ENCODE measurements at regions not wholly inside any gene's neighbourhood (a gene's known extent, or its start where the extent isn't known, plus 50 kb on each side); places are given as distances from the start of the nearest gene placed in this dataset.
"Not testable (repeated sequence)": the region's sequence is repeated elsewhere in the genome, so short reads cannot be mapped to it uniquely, and the experiment has no call there.

DNA sequence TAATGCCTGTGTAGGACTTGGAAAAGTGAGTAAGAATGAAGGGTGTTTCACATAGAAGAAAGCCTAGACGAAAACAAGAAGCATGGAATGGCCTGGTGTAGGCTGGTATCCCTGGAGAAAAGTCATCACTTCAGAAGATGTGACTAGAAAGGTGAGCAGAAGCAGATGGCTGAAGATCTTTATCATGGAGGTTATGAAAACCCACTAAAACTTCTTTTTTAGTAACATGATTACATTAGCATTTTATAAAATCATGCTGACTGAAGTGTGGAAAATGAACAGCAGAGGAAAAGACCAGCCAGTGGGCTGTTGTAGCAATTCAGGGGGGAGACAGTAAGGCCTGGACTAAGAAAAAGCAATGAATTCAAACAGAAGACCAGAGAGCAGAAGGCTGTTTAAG lies 114.5 kb upstream of the G2E3 start:
- DNase-seq (ENCODE audit: low read depth, low spot score) = no peak

GRCh38 chr14:30445011-30445793 lies 113.8 kb upstream of the G2E3 start:
- Histone ChIP-seq H3K4me1 (ENCODE audit: control insufficient read depth, insufficient read depth, low read length) (no peaks in the 10 kb centered on the region; the same call in 1 of the 2 replicates), H3K9me3 (ENCODE audit: control insufficient read depth, insufficient read depth, low read length) (no peaks in the 10 kb centered on the region), H3K36me3 (ENCODE audit: control insufficient read depth, insufficient read depth, low read length) (no peaks in the 10 kb centered on the region), H3K4me3 (ENCODE audit: low read length) (no peak overlapping the region), H3K27ac (ENCODE audit: low read length) (no peak overlapping the region), H3K27me3 (ENCODE audit: control insufficient read depth, insufficient read depth, low read length) (no peaks in the 10 kb centered on the region)
- WGBS (ENCODE audit: insufficient coverage, insufficient read length) = no CpG with 5 or more reads among the region's 6 CpGs
- DNase-seq (ENCODE audit: low read depth, low spot score) = no peak

More for the DNA sequence above, 114.5 kb upstream of the G2E3 start:
- H3K36me3 ChIP-seq (ENCODE audit: control insufficient read depth, insufficient read depth, low read length) = no peaks in the 10 kb centered on the region
- H3K27ac ChIP-seq (ENCODE audit: low read length) = no peak overlapping the region
- H3K4me3 ChIP-seq (ENCODE audit: low read length) = no peak overlapping the region
- no peaks in the 10 kb centered on the region; the same call in 1 of the 2 replicates for H3K4me1 ChIP-seq (ENCODE audit: control insufficient read depth, insufficient read depth, low read length)
- WGBS (ENCODE audit: insufficient coverage, insufficient read length) = no CpG with 5 or more reads among the region's 1 CpG
- no peaks in the 10 kb centered on the region for H3K9me3 ChIP-seq (ENCODE audit: control insufficient read depth, insufficient read depth, low read length)
- no peaks in the 10 kb centered on the region for H3K27me3 ChIP-seq (ENCODE audit: control insufficient read depth, insufficient read depth, low read length)

GRCh38 chr14:30445852-30446251 lies 113.1 kb upstream of the G2E3 start:
- Histone ChIP-seq H3K4me1 (ENCODE audit: control insufficient read depth, insufficient read depth, low read length) (no peaks in the 10 kb centered on the region; the same call in 1 of the 2 replicates), H3K27me3 (ENCODE audit: control insufficient read depth, insufficient read depth, low read length) (no peaks in the 10 kb centered on the region), H3K4me3 (ENCODE audit: low read length) (no peak overlapping the region), H3K36me3 (ENCODE audit: control insufficient read depth, insufficient read depth, low read length) (no peaks in the 10 kb centered on the region), H3K9me3 (ENCODE audit: control insufficient read depth, insufficient read depth, low read length) (no peaks in the 10 kb centered on the region), H3K27ac (ENCODE audit: low read length) (no peak overlapping the region)
- DNase-seq (ENCODE audit: low read depth, low spot score) = no peak
- no CpG with 5 or more reads among the region's 6 CpGs for WGBS (ENCODE audit: insufficient coverage, insufficient read length)

GRCh38 chr14:30450631-30451545 lies 108.1 kb upstream of the G2E3 start:
- Histone ChIP-seq H3K4me3 (ENCODE audit: low read length) (no peak overlapping the region), H3K27me3 (ENCODE audit: control insufficient read depth, insufficient read depth, low read length) (no peaks in the 10 kb centered on the region), H3K27ac (ENCODE audit: low read length) (no peak overlapping the region), H3K4me1 (ENCODE audit: control insufficient read depth, insufficient read depth, low read length) (no peaks in the 10 kb centered on the region; the same call in 1 of the 2 replicates), H3K9me3 (ENCODE audit: control insufficient read depth, insufficient read depth, low read length) (no peaks in the 10 kb centered on the region), H3K36me3 (ENCODE audit: control insufficient read depth, insufficient read depth, low read length) (no peaks in the 10 kb centered on the region)
- no peak for DNase-seq (ENCODE audit: low read depth, low spot score)
- WGBS (ENCODE audit: insufficient coverage, insufficient read length) = no CpG with 5 or more reads among the region's 8 CpGs

DNA sequence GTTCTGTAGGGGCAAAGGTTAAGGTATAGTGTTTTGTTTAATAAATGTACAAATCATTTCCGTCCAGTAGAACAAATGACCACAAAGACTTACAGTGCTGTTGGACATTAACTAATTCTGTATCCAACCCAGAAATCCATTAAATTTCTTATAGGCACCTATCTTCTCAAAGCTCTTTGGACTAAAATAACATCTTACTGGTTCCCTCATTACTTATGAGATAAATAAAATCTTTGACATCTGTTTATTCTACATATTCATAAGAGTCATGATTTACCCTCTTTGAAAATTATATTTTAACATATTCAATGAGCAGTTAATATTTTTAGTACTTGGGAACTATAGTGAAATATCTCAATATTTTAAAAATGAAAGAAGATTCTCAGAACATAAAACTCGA lies 102.7 kb upstream of the G2E3 start:
- no peak overlapping the region for H3K4me3 ChIP-seq (ENCODE audit: low read length)
- H3K9me3 ChIP-seq (ENCODE audit: control insufficient read depth, insufficient read depth, low read length) = no peaks in the 10 kb centered on the region
- no CpG with 5 or more reads among the region's 2 CpGs for WGBS (ENCODE audit: insufficient coverage, insufficient read length)
- H3K36me3 ChIP-seq (ENCODE audit: control insufficient read depth, insufficient read depth, low read length) = no peaks in the 10 kb centered on the region
- no peak for DNase-seq (ENCODE audit: low read depth, low spot score)
- no peak overlapping the region for H3K27ac ChIP-seq (ENCODE audit: low read length)
- H3K27me3 ChIP-seq (ENCODE audit: control insufficient read depth, insufficient read depth, low read length) = no peaks in the 10 kb centered on the region
- H3K4me1 ChIP-seq (ENCODE audit: control insufficient read depth, insufficient read depth, low read length) = no peaks in the 10 kb centered on the region

DNA sequence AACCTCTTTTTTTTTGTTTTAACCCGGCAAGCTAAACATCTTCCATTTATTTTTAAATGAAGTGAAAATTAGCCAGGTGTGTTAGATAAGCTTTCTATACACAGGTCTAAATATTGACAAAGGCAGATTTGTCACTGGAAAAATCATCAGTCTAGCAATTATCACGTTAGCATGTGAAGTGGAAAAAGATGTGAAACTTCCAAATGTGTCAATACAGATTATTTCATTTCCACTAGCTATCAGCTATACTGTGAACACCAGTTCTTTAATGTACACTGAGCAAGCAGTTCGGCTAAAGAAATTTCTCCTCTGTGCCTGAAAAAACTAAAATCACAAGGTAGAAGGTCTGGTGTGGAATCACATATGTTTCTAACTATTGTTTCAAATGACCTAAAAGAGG lies 96.6 kb upstream of the G2E3 start:
- Histone ChIP-seq H3K27ac (ENCODE audit: low read length) (no peak overlapping the region), H3K36me3 (ENCODE audit: control insufficient read depth, insufficient read depth, low read length) (no peaks in the 10 kb centered on the region), H3K4me1 (ENCODE audit: control insufficient read depth, insufficient read depth, low read length) (no peaks in the 10 kb centered on the region), H3K4me3 (ENCODE audit: low read length) (no peak overlapping the region), H3K9me3 (ENCODE audit: control insufficient read depth, insufficient read depth, low read length) (no peaks in the 10 kb centered on the region), H3K27me3 (ENCODE audit: control insufficient read depth, insufficient read depth, low read length) (no peaks in the 10 kb centered on the region)
- no CpG with 5 or more reads among the region's 3 CpGs for WGBS (ENCODE audit: insufficient coverage, insufficient read length)
- no peak for DNase-seq (ENCODE audit: low read depth, low spot score)

DNA sequence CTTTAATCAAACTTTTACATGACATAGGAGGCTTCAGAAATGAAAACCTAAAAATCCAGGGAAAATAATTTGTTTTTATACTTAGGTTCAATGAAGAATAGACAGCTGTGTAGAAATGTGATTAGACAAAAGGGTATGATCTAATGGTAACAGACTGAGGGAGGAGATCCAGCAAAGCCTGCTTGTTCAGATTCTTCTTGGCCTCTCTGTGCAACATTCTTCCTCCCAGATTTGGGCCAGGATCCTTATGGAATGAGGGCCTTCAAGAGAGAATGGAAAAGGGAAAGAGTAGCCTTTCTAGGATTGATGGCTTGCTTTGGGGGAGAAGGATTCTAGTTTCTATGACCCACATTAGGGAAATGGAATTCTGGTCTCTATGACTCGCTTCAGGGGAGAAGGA lies 94.5 kb upstream of the G2E3 start:
- Histone ChIP-seq H3K27ac (ENCODE audit: low read length) (no peak overlapping the region), H3K36me3 (ENCODE audit: control insufficient read depth, insufficient read depth, low read length) (no peaks in the 10 kb centered on the region), H3K4me3 (ENCODE audit: low read length) (no peak overlapping the region), H3K27me3 (ENCODE audit: control insufficient read depth, insufficient read depth, low read length) (no peaks in the 10 kb centered on the region), H3K9me3 (ENCODE audit: control insufficient read depth, insufficient read depth, low read length) (no peaks in the 10 kb centered on the region), H3K4me1 (ENCODE audit: control insufficient read depth, insufficient read depth, low read length) (no peaks in the 10 kb centered on the region)
- DNase-seq (ENCODE audit: low read depth, low spot score) = no peak
- WGBS (ENCODE audit: insufficient coverage, insufficient read length) = no CpG with 5 or more reads among the region's 1 CpG

DNA sequence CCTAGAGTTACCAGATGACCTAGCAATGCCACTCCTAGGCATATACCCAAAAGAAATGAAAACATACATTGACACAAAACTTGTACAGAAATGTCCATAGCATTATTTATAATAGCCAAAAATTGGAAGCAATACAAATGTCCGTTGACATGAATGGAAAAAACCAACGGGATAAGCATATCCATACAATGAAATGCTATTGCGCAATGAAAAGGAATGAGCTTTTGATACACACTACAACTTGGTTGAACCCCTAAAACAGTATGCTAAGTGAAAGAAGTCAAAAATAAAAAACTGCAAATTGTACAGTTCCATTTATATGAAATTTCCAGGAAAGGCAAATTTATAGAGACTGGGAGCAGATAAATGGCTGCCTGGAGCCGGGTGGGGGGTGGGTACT lies 90.6 kb upstream of the G2E3 start:
- DNase-seq (ENCODE audit: low read depth, low spot score) = no peak
- no peaks in the 10 kb centered on the region for H3K9me3 ChIP-seq (ENCODE audit: control insufficient read depth, insufficient read depth, low read length)
- H3K27me3 ChIP-seq (ENCODE audit: control insufficient read depth, insufficient read depth, low read length) = no peaks in the 10 kb centered on the region
- H3K4me3 ChIP-seq (ENCODE audit: low read length) = no peak overlapping the region
- no peak overlapping the region for H3K27ac ChIP-seq (ENCODE audit: low read length)
- no peaks in the 10 kb centered on the region for H3K36me3 ChIP-seq (ENCODE audit: control insufficient read depth, insufficient read depth, low read length)
- WGBS (ENCODE audit: insufficient coverage, insufficient read length) = no CpG with 5 or more reads among the region's 4 CpGs
- no peaks in the 10 kb centered on the region for H3K4me1 ChIP-seq (ENCODE audit: control insufficient read depth, insufficient read depth, low read length)

GRCh38 chr14:30471980-30472379 lies 87.0 kb upstream of the G2E3 start:
- no peaks in the 10 kb centered on the region for H3K27me3 ChIP-seq (ENCODE audit: control insufficient read depth, insufficient read depth, low read length)
- H3K4me3 ChIP-seq (ENCODE audit: low read length) = no peak overlapping the region
- no peaks in the 10 kb centered on the region for H3K36me3 ChIP-seq (ENCODE audit: control insufficient read depth, insufficient read depth, low read length)
- DNase-seq (ENCODE audit: low read depth, low spot score) = no peak
- H3K9me3 ChIP-seq (ENCODE audit: control insufficient read depth, insufficient read depth, low read length) = no peaks in the 10 kb centered on the region
- H3K4me1 ChIP-seq (ENCODE audit: control insufficient read depth, insufficient read depth, low read length) = no peaks in the 10 kb centered on the region
- H3K27ac ChIP-seq (ENCODE audit: low read length) = no peak overlapping the region

- no CpG with 5 or more reads among the region's 36 CpGs for WGBS (ENCODE audit: insufficient coverage, insufficient read length)
- not testable (repeated sequence) for H3K36me3 ChIP-seq (ENCODE audit: control insufficient read depth, insufficient read depth, low read length); H3K4me3 ChIP-seq (ENCODE audit: low read length); H3K27ac ChIP-seq (ENCODE audit: low read length); H3K4me1 ChIP-seq (ENCODE audit: control insufficient read depth, insufficient read depth, low read length); H3K27me3 ChIP-seq (ENCODE audit: control insufficient read depth, insufficient read depth, low read length); DNase-seq (ENCODE audit: low read depth, low spot score); H3K9me3 ChIP-seq (ENCODE audit: control insufficient read depth, insufficient read depth, low read length)
Observed at GRCh38 chr14:30473846-30474696, 84.9 kb upstream of the G2E3 start.
